NCI-H1092 (cell line): ENCODE measurements at regions not wholly inside any gene's neighbourhood (a gene's known extent, or its start where the extent isn't known, plus 50 kb on each side); places are given as distances from the start of the nearest gene placed in this dataset.

ENCODE experiments used
- DNase-seq: peaks from one replicate; lab custom pipeline; 2025; lab: John Stamatoyannopoulos, UW

- peak; percentile 30 for DNase-seq
Measured at GRCh38 chr1:208541225-208541855, 297.2 kb upstream of the PLXNA2 start.

GRCh38 chr1:208542309-208542708, 298.1 kb upstream of the PLXNA2 start:
- no peak for DNase-seq

- DNase-seq, result no peak
Measured at GRCh38 chr1:208544053-208544452, 299.9 kb upstream of the PLXNA2 start.

- DNase-seq, result no peak
Measured at GRCh38 chr1:208544794-208545193, 300.6 kb upstream of the PLXNA2 start.

GRCh38 chr1:208551024-208551423, 306.8 kb upstream of the PLXNA2 start:
- no peak for DNase-seq

GRCh38 chr1:208551633-208552320, 307.6 kb upstream of the PLXNA2 start:
- DNase-seq, result no peak

- no peak for DNase-seq
Measured at GRCh38 chr1:208552928-208553327, 308.7 kb upstream of the PLXNA2 start.

- DNase-seq, result no peak
Measured at GRCh38 chr1:208556461-208556860, 312.3 kb upstream of the PLXNA2 start.

GRCh38 chr1:208557046-208557722, 313.0 kb upstream of the PLXNA2 start:
- no peak for DNase-seq

GRCh38 chr1:208557723-208558094, 313.5 kb upstream of the PLXNA2 start:
- no peak for DNase-seq

GRCh38 chr1:208559597-208560329, 315.6 kb upstream of the PLXNA2 start:
- no peak for DNase-seq

- no peak for DNase-seq
Measured at GRCh38 chr1:208562151-208562960, 318.2 kb upstream of the PLXNA2 start.

GRCh38 chr1:208564466-208564865, 320.3 kb upstream of the PLXNA2 start:
- no peak for DNase-seq

- DNase-seq, result no peak
Measured at GRCh38 chr1:208565756-208566440, 321.7 kb upstream of the PLXNA2 start.

- DNase-seq, result no peak
Measured at GRCh38 chr1:208569181-208569580, 325.0 kb upstream of the PLXNA2 start.

- no peak for DNase-seq
Measured at GRCh38 chr1:208570362-208570761, 326.2 kb upstream of the PLXNA2 start.

GRCh38 chr1:208576425-208576824, 332.2 kb upstream of the PLXNA2 start:
- DNase-seq, result no peak

- no peak for DNase-seq
Measured at GRCh38 chr1:208577381-208577905, 333.3 kb upstream of the PLXNA2 start.

- no peak for DNase-seq
Measured at GRCh38 chr1:208581209-208581608, 337.0 kb upstream of the PLXNA2 start.

- no peak for DNase-seq
Measured at GRCh38 chr1:208581667-208582066, 337.5 kb upstream of the PLXNA2 start.

GRCh38 chr1:208584167-208584755, 340.1 kb upstream of the PLXNA2 start:
- no peak for DNase-seq
